A549 (cell line): ENCODE measurements at regions not wholly inside any gene's neighbourhood (a gene's known extent, or its start where the extent isn't known, plus 50 kb on each side); places are given as distances from the start of the nearest gene placed in this dataset.
A peak's percentile ranks its signal among the peaks of the same experiment; 100 is the strongest.

Experiments
- ATAC-seq, 2 experiments: fragments of 200-7000 bp in 1 of 2; fragments of >200 bp in 1 of 2; cut with Nextera tagmentation in 1 of 2; cut with Tn5 transposase in 1 of 2; 3 replicates each; pipeline versions ENCODE4 v1.8.0 to v1.9.1; 2018 to 2020; ENCODE audit warnings: mild to moderate bottlenecking in 1 of 2, moderate library complexity in 1 of 2
- CTCF ChIA-PET: fragments of 300-600 bp; sonication (Branson Sonifier 250); formaldehyde crosslinking; extraction: SDS; loops from one replicate; lab custom pipeline; 2021; ENCODE audit warnings: antibody characterized with exemption, inconsistent platforms; lab: Yijun Ruan, JAX
- POLR2A ChIA-PET: fragments of 350-600 bp; formaldehyde crosslinking; extraction: SDS; loops from one replicate; lab custom pipeline; 2021; ENCODE audit warnings: antibody characterized with exemption, inconsistent platforms; lab: Yijun Ruan, JAX
- DNase-seq, 2 experiments: peaks; one replicate each; pipeline versions ENCODE4 v3.0.0 to v3.0.0-alpha.2; 2011 to 2016; ENCODE audit warnings: low read depth in 1 of 2, low spot score in 1 of 2
- FAIRE-seq: peaks from 2 replicates; lab custom pipeline; 2011; peaks lifted over from hg19 to GRCh38; lab: Jason Lieb, UNC
- H3K27ac ChIP-seq, 2 experiments: fragments of >200 bp; sonication (Bioruptor Twin); formaldehyde crosslinking; 3 replicates each; pipeline ENCODE4 v1.5.1; 2016 to 2017
- H3K4me1 ChIP-seq: fragments of >200 bp; sonication (Bioruptor Twin); formaldehyde crosslinking; 3 replicates; pipeline ENCODE4 v1.6.1; 2016
- H3K4me2 ChIP-seq: fragments of >200 bp; sonication (Bioruptor Twin); formaldehyde crosslinking; 3 replicates; pipeline ENCODE4 v1.6.1; 2016
- H3K4me3 ChIP-seq: fragments of >200 bp; sonication (Bioruptor Twin); formaldehyde crosslinking; 3 replicates; pipeline ENCODE4 v1.5.1; 2016
- H3K9me3 ChIP-seq: fragments of >200 bp; sonication (Bioruptor Twin); formaldehyde crosslinking; 3 replicates; pipeline ENCODE4 v1.6.1; 2016
- ATOH8 ChIP-seq: fragments of 250-450 bp; sonication (Bioruptor Pico); IDR thresholded peaks from 2 replicates; pipeline ENCODE4 v1.5.0; 2020; ENCODE audit warnings: low read depth, mild to moderate bottlenecking, moderate library complexity
- CBX8 ChIP-seq: fragments of 200-600 bp; sonication (generic); IDR thresholded peaks from 2 replicates; pipeline ENCODE4 v1.6.1; 2016
- CTCF ChIP-seq: fragments of >200 bp; sonication (Bioruptor Twin); formaldehyde crosslinking; IDR thresholded peaks from 3 replicates; pipeline ENCODE4 v1.5.1; 2016
- E2F6 ChIP-seq: IDR thresholded peaks from 2 replicates; pipeline ENCODE4 v1.6.1; 2012; ENCODE audit warnings: low read depth, borderline replicate concordance
- EHF ChIP-seq: fragments of 250-450 bp; sonication (Bioruptor Pico); IDR thresholded peaks from 2 replicates; pipeline ENCODE4 v1.5.0; 2020; ENCODE audit warnings: mild to moderate bottlenecking
- EP300 ChIP-seq, 2 experiments: fragments of >200 bp; sonication (Bioruptor Twin); formaldehyde crosslinking; IDR thresholded peaks; 2 replicates in 1 of 2; 3 replicates in 1 of 2; pipeline ENCODE4 v1.6.1; 2016 to 2017
- FOSL2 ChIP-seq, 2 experiments: fragments of 450-650 bp in 1 of 2; fragments of >200 bp in 1 of 2; sonication (Bioruptor Twin) in 1 of 2; formaldehyde crosslinking; IDR thresholded peaks; 2 replicates each; pipeline versions ENCODE4 v1.5.0 to v1.6.1; 2016 to 2020; ENCODE audit warnings: mild to moderate bottlenecking in 1 of 2, moderate library complexity in 1 of 2
- HES2 ChIP-seq: fragments of >200 bp; sonication (Bioruptor Twin); formaldehyde crosslinking; IDR thresholded peaks from 2 replicates; pipeline ENCODE4 v1.6.1; 2016
- HEYL ChIP-seq: fragments of 250-450 bp; sonication (Bioruptor Pico); IDR thresholded peaks from 2 replicates; pipeline ENCODE4 v1.8.0; 2021; ENCODE audit warnings: mild to moderate bottlenecking, moderate library complexity
- HMGXB4 ChIP-seq: fragments of 250-450 bp; sonication (Bioruptor Pico); IDR thresholded peaks from 2 replicates; pipeline ENCODE4 v1.5.0; 2021; ENCODE audit warnings: mild to moderate bottlenecking, moderate library complexity, borderline replicate concordance
- HOXA7 ChIP-seq: fragments of 250-450 bp; sonication (Bioruptor Pico); IDR thresholded peaks from 2 replicates; pipeline ENCODE4 v1.5.0; 2020; ENCODE audit warnings: mild to moderate bottlenecking, moderate library complexity
- HOXB5 ChIP-seq: fragments of 250-450 bp; sonication (Bioruptor Pico); IDR thresholded peaks from 2 replicates; pipeline ENCODE4 v1.5.0; 2020; ENCODE audit warnings: mild to moderate bottlenecking, moderate library complexity
- JUN ChIP-seq, 2 experiments: fragments of >200 bp; sonication (Bioruptor Twin); formaldehyde crosslinking; IDR thresholded peaks; 2 replicates in 1 of 2; 3 replicates in 1 of 2; pipeline ENCODE4 v1.6.1; 2016 to 2017
- MYC ChIP-seq: IDR thresholded peaks from 2 replicates; pipeline ENCODE4 v1.6.1; 2012; ENCODE audit warnings: mild to moderate bottlenecking, inconsistent platforms, low read length, improper control_type of control experiment, borderline replicate concordance
- NFE2L2 ChIP-seq: fragments of 150-350 bp; conservative IDR thresholded peaks from 2 replicates; pipeline ENCODE4 v1.6.1; 2014; ENCODE audit warnings: low read length
- POLR2AphosphoS2 ChIP-seq: conservative IDR thresholded peaks from 2 replicates; pipeline ENCODE4 v1.6.1; 2012; ENCODE audit warnings: low read length, improper control_type of control experiment, inconsistent platforms
- RARB ChIP-seq: fragments of 250-450 bp; sonication (Bioruptor Pico); IDR thresholded peaks from 2 replicates; pipeline ENCODE4 v1.8.0; 2021; ENCODE audit warnings: mild to moderate bottlenecking, moderate library complexity
- RCOR1 ChIP-seq: fragments of 150-350 bp; IDR thresholded peaks from 2 replicates; pipeline ENCODE4 v1.6.1; 2014; ENCODE audit warnings: antibody characterized with exemption, low read length, low read depth
- REST ChIP-seq: fragments of 200-600 bp; sonication (generic); IDR thresholded peaks from 2 replicates; pipeline ENCODE4 v1.6.1; 2016; ENCODE audit warnings: antibody characterized with exemption, mild to moderate bottlenecking, moderate library complexity
- RFX5 ChIP-seq: fragments of 450-650 bp; IDR thresholded peaks from 2 replicates; pipeline ENCODE4 v1.7.1; 2014; ENCODE audit warnings: antibody characterized with exemption, mild to moderate bottlenecking, moderate library complexity
- RNF2 ChIP-seq: fragments of 200-600 bp; sonication (generic); IDR thresholded peaks from 2 replicates; pipeline ENCODE4 v1.6.1; 2016; ENCODE audit warnings: low read depth, mild to moderate bottlenecking, antibody characterized with exemption, moderate library complexity, borderline replicate concordance
- SMC3 ChIP-seq: fragments of >200 bp; sonication (Bioruptor Twin); formaldehyde crosslinking; IDR thresholded peaks from 3 replicates; pipeline ENCODE4 v1.6.1; 2018; ENCODE audit warnings: inconsistent platforms
- SREBF2 ChIP-seq: fragments of 450-650 bp; IDR thresholded peaks from 2 replicates; pipeline ENCODE4 v1.6.1; 2014; ENCODE audit warnings: mild to moderate bottlenecking, moderate library complexity
- TP53 ChIP-seq: fragments of 250-450 bp; sonication (Bioruptor Pico); IDR thresholded peaks from 2 replicates; pipeline ENCODE4 v1.5.0; 2021; ENCODE audit warnings: mild to moderate bottlenecking, moderate library complexity
- ZNF302 ChIP-seq: fragments of 250-450 bp; sonication (Bioruptor Pico); IDR thresholded peaks from 2 replicates; pipeline ENCODE4 v1.9.0; 2021; ENCODE audit warnings: inconsistent platforms, mild to moderate bottlenecking, moderate library complexity
- WGBS: methylation state at CpG from one replicate; pipeline ENCODE4 v1.1.6; 2017; ENCODE audit errors: missing lambda C conversion rate; 5-methylcytosine and 5-hydroxymethylcytosine counted together

- no peak for TF ChIP-seq MYC
- H3K4me3 ChIP-seq, result no peak overlapping the region
- no peak overlapping the region for H3K27ac ChIP-seq
- CTCF ChIA-PET, result no interaction called here
- DNase-seq (no peak), ATAC-seq (no peak), FAIRE-seq (no peak)
- POLR2A ChIA-PET, result no interaction called here
- 33% methylated on average over 2 of the region's 2 CpGs for WGBS
- H3K4me2 ChIP-seq, result no peak overlapping the region
- H3K9me3 ChIP-seq, result no peaks in the 10 kb centered on the region
- H3K4me1 ChIP-seq, result no peaks in the 10 kb centered on the region
These were observed 469.9 kb upstream of the TUSC1 start for GRCh38 chr9:26148128-26148527.

- POLR2A ChIA-PET, result no interaction called here
- WGBS, result 56% methylated on average over 10 of the region's 10 CpGs
- CTCF ChIA-PET, result no interaction called here
- no peak for ATAC-seq
- FAIRE-seq, result no peak
- TF ChIP-seq EP300 (IDR thresholded peaks at IDR 0.05) (no peak), RCOR1 (no peak), HOXA7 (CRISPR knock-in tag) (no peak), RNF2 (no peak), RARB (no peak), ATOH8 (no peak), NFE2L2 (no peak), HOXB5 (no peak), HEYL (CRISPR knock-in tag) (no peak), CBX8 (no peak), RFX5 (no peak), POLR2AphosphoS2 (no peak)
- DNase-seq, result no peak
- H3K9me3 ChIP-seq, result no peaks in the 10 kb centered on the region
- no peak overlapping the region for H3K27ac ChIP-seq
- H3K4me2 ChIP-seq, result peak overlapping the region; percentile 33; the same call in 2 of the 3 replicates
- H3K4me3 ChIP-seq, result no peak overlapping the region
- no peaks in the 10 kb centered on the region for H3K4me1 ChIP-seq
These were observed 467.7 kb upstream of the TUSC1 start for GRCh38 chr9:26145938-26146337.

GRCh38 chr9:26142631-26143030 is 464.4 kb upstream of the TUSC1 start:
- no peak for DNase-seq
- H3K4me2 ChIP-seq, result no peak overlapping the region
- POLR2A ChIA-PET, result no interaction called here
- no peak for FAIRE-seq
- CTCF ChIA-PET, result interaction anchor here (0.7 to 1.5 kb wide), 2 partner anchors 18 to 184 kb away, joined by 3 read pairs; no protein-coding TSS in a partner anchor
- H3K27ac ChIP-seq, result no peak overlapping the region
- no peaks in the 10 kb centered on the region for H3K9me3 ChIP-seq
- H3K4me1 ChIP-seq, result no peaks in the 10 kb centered on the region
- 69% methylated on average over 6 of the region's 6 CpGs for WGBS
- no peak overlapping the region for H3K4me3 ChIP-seq
- no peak for ATAC-seq
- TF ChIP-seq ZNF302 (CRISPR knock-in tag) (no peak), CTCF (no peak), HMGXB4 (CRISPR knock-in tag) (no peak), REST (no peak), RFX5 (no peak), FOSL2 (IDR thresholded peaks at IDR 0.05) (no peak), FOSL2 (CRISPR knock-in tag; IDR thresholded peaks at IDR 0.05) (no peak), HES2 (no peak), E2F6 (no peak), TP53 (no peak), JUN (IDR thresholded peaks at IDR 0.05) (no peak), RNF2 (no peak), EHF (CRISPR knock-in tag) (no peak), SREBF2 (no peak), SMC3 (no peak), NFE2L2 (no peak), RCOR1 (no peak)
